ENCODE measurements at regions not wholly inside any gene's neighbourhood (a gene's known extent, or its start where the extent isn't known, plus 50 kb on each side); places are given as distances from the start of the nearest gene placed in this dataset.

GRCh38 chr12:88878295-88878694 is 298.0 kb upstream of the KITLG start:
- no peaks in the 10 kb centered on the region for H3K36me3 ChIP-seq (ENCODE audit: control insufficient read depth, insufficient read depth, low read length)

GRCh38 chr12:88876857-88877256 is 296.6 kb upstream of the KITLG start:
- WGBS (ENCODE audit: insufficient coverage) = no CpG with 5 or more reads among the region's 2 CpGs
- H3K4me1 ChIP-seq (ENCODE audit: control insufficient read depth, insufficient read depth, low read length) = no peaks in the 10 kb centered on the region

More at GRCh38 chr12:88878295-88878694, 298.0 kb upstream of the KITLG start:
- H3K27me3 ChIP-seq (ENCODE audit: control insufficient read depth, insufficient read depth, low read length) = no peaks in the 10 kb centered on the region
- H3K27ac ChIP-seq (ENCODE audit: low read depth, low read length) = no peak overlapping the region
- H3K9me3 ChIP-seq (ENCODE audit: control insufficient read depth, insufficient read depth, low read length) = no peaks in the 10 kb centered on the region
- H3K4me1 ChIP-seq (ENCODE audit: control insufficient read depth, insufficient read depth, low read length) = no peaks in the 10 kb centered on the region
- DNase-seq (ENCODE audit: low read depth in 4 of 6, low spot score in 6 of 6) = no peak
- no CpG with 5 or more reads among the region's 2 CpGs for WGBS (ENCODE audit: insufficient coverage)
- no peak overlapping the region for H3K4me3 ChIP-seq (ENCODE audit: low read depth, low read length)

GRCh38 chr12:88870000-88870737 is 289.9 kb upstream of the KITLG start:
- no peaks in the 10 kb centered on the region for H3K36me3 ChIP-seq (ENCODE audit: control insufficient read depth, insufficient read depth, low read length)
- no peaks in the 10 kb centered on the region for H3K27me3 ChIP-seq (ENCODE audit: control insufficient read depth, insufficient read depth, low read length)
- peak in 1 of 6 donors; percentile 42 for DNase-seq (ENCODE audit: low read depth in 4 of 6, low spot score in 6 of 6)
- no peaks in the 10 kb centered on the region for H3K4me1 ChIP-seq (ENCODE audit: control insufficient read depth, insufficient read depth, low read length)
- no peaks in the 10 kb centered on the region for H3K9me3 ChIP-seq (ENCODE audit: control insufficient read depth, insufficient read depth, low read length)
- H3K27ac ChIP-seq (ENCODE audit: low read depth, low read length) = no peak overlapping the region
- H3K4me3 ChIP-seq (ENCODE audit: low read depth, low read length) = no peak overlapping the region
- 44% methylated on average over 2 of the region's 3 CpGs for WGBS (ENCODE audit: insufficient coverage)

More at GRCh38 chr12:88876857-88877256, 296.6 kb upstream of the KITLG start:
- H3K27ac ChIP-seq (ENCODE audit: low read depth, low read length) = no peak overlapping the region
- H3K9me3 ChIP-seq (ENCODE audit: control insufficient read depth, insufficient read depth, low read length) = no peaks in the 10 kb centered on the region
- H3K36me3 ChIP-seq (ENCODE audit: control insufficient read depth, insufficient read depth, low read length) = no peaks in the 10 kb centered on the region
- no peak overlapping the region for H3K4me3 ChIP-seq (ENCODE audit: low read depth, low read length)
- H3K27me3 ChIP-seq (ENCODE audit: control insufficient read depth, insufficient read depth, low read length) = no peaks in the 10 kb centered on the region
- DNase-seq (ENCODE audit: low read depth in 4 of 6, low spot score in 6 of 6) = no peak

- no peaks in the 10 kb centered on the region for H3K4me1 ChIP-seq (ENCODE audit: control insufficient read depth, insufficient read depth, low read length)
- DNase-seq (ENCODE audit: low read depth in 4 of 6, low spot score in 6 of 6) = no peak
- no peaks in the 10 kb centered on the region for H3K9me3 ChIP-seq (ENCODE audit: control insufficient read depth, insufficient read depth, low read length)
- no peaks in the 10 kb centered on the region for H3K27me3 ChIP-seq (ENCODE audit: control insufficient read depth, insufficient read depth, low read length)
- no peaks in the 10 kb centered on the region for H3K36me3 ChIP-seq (ENCODE audit: control insufficient read depth, insufficient read depth, low read length)
- H3K27ac ChIP-seq (ENCODE audit: low read depth, low read length) = no peak overlapping the region
- H3K4me3 ChIP-seq (ENCODE audit: low read depth, low read length) = no peak overlapping the region
Observed at GRCh38 chr12:88868050-88868449, 287.8 kb upstream of the KITLG start.

- H3K27ac ChIP-seq (ENCODE audit: low read depth, low read length) = no peak overlapping the region
- no CpG with 5 or more reads among the region's 2 CpGs for WGBS (ENCODE audit: insufficient coverage)
Observed at GRCh38 chr12:88867510-88867909, 287.2 kb upstream of the KITLG start.

GRCh38 chr12:88866881-88867280 is 286.6 kb upstream of the KITLG start:
- Histone ChIP-seq H3K36me3 (ENCODE audit: control insufficient read depth, insufficient read depth, low read length) (no peaks in the 10 kb centered on the region), H3K4me1 (ENCODE audit: control insufficient read depth, insufficient read depth, low read length) (no peaks in the 10 kb centered on the region), H3K4me3 (ENCODE audit: low read depth, low read length) (no peak overlapping the region), H3K27me3 (ENCODE audit: control insufficient read depth, insufficient read depth, low read length) (no peaks in the 10 kb centered on the region), H3K9me3 (ENCODE audit: control insufficient read depth, insufficient read depth, low read length) (no peaks in the 10 kb centered on the region), H3K27ac (ENCODE audit: low read depth, low read length) (no peak overlapping the region)
- peak in 1 of 6 donors; percentile 34 for DNase-seq (ENCODE audit: low read depth in 4 of 6, low spot score in 6 of 6)
- 100% methylated on average over 1 of the region's 4 CpGs for WGBS (ENCODE audit: insufficient coverage)

More at GRCh38 chr12:88867510-88867909, 287.2 kb upstream of the KITLG start:
- Histone ChIP-seq H3K4me1 (ENCODE audit: control insufficient read depth, insufficient read depth, low read length) (no peaks in the 10 kb centered on the region), H3K9me3 (ENCODE audit: control insufficient read depth, insufficient read depth, low read length) (no peaks in the 10 kb centered on the region), H3K36me3 (ENCODE audit: control insufficient read depth, insufficient read depth, low read length) (no peaks in the 10 kb centered on the region), H3K27me3 (ENCODE audit: control insufficient read depth, insufficient read depth, low read length) (no peaks in the 10 kb centered on the region), H3K4me3 (ENCODE audit: low read depth, low read length) (no peak overlapping the region)
- no peak for DNase-seq (ENCODE audit: low read depth in 4 of 6, low spot score in 6 of 6)

GRCh38 chr12:88865537-88865936 is 285.3 kb upstream of the KITLG start:
- Histone ChIP-seq H3K4me3 (ENCODE audit: low read depth, low read length) (no peak overlapping the region), H3K27me3 (ENCODE audit: control insufficient read depth, insufficient read depth, low read length) (no peaks in the 10 kb centered on the region), H3K4me1 (ENCODE audit: control insufficient read depth, insufficient read depth, low read length) (no peaks in the 10 kb centered on the region), H3K9me3 (ENCODE audit: control insufficient read depth, insufficient read depth, low read length) (no peaks in the 10 kb centered on the region), H3K36me3 (ENCODE audit: control insufficient read depth, insufficient read depth, low read length) (no peaks in the 10 kb centered on the region), H3K27ac (ENCODE audit: low read depth, low read length) (no peak overlapping the region)
- WGBS (ENCODE audit: insufficient coverage) = no CpG with 5 or more reads among the region's 1 CpG
- DNase-seq (ENCODE audit: low read depth in 4 of 6, low spot score in 6 of 6) = no peak

- no peak for DNase-seq (ENCODE audit: low read depth in 4 of 6, low spot score in 6 of 6)
- Histone ChIP-seq H3K4me3 (ENCODE audit: low read depth, low read length) (no peak overlapping the region), H3K27ac (ENCODE audit: low read depth, low read length) (no peak overlapping the region), H3K4me1 (ENCODE audit: control insufficient read depth, insufficient read depth, low read length) (no peaks in the 10 kb centered on the region), H3K36me3 (ENCODE audit: control insufficient read depth, insufficient read depth, low read length) (no peaks in the 10 kb centered on the region), H3K9me3 (ENCODE audit: control insufficient read depth, insufficient read depth, low read length) (no peaks in the 10 kb centered on the region), H3K27me3 (ENCODE audit: control insufficient read depth, insufficient read depth, low read length) (no peaks in the 10 kb centered on the region)
- 80% methylated on average over 1 of the region's 4 CpGs for WGBS (ENCODE audit: insufficient coverage)
Observed at GRCh38 chr12:88860851-88861250, 280.6 kb upstream of the KITLG start.

GRCh38 chr12:88856201-88856600 is 275.9 kb upstream of the KITLG start:
- Histone ChIP-seq H3K4me3 (ENCODE audit: low read depth, low read length) (no peak overlapping the region), H3K36me3 (ENCODE audit: control insufficient read depth, insufficient read depth, low read length) (no peaks in the 10 kb centered on the region), H3K9me3 (ENCODE audit: control insufficient read depth, insufficient read depth, low read length) (no peaks in the 10 kb centered on the region), H3K4me1 (ENCODE audit: control insufficient read depth, insufficient read depth, low read length) (no peaks in the 10 kb centered on the region), H3K27me3 (ENCODE audit: control insufficient read depth, insufficient read depth, low read length) (no peaks in the 10 kb centered on the region), H3K27ac (ENCODE audit: low read depth, low read length) (no peak overlapping the region)
- no CpG with 5 or more reads among the region's 2 CpGs for WGBS (ENCODE audit: insufficient coverage)
- no peak for DNase-seq (ENCODE audit: low read depth in 4 of 6, low spot score in 6 of 6)

GRCh38 chr12:88855301-88855700 is 275.0 kb upstream of the KITLG start:
- H3K36me3 ChIP-seq (ENCODE audit: control insufficient read depth, insufficient read depth, low read length) = no peaks in the 10 kb centered on the region
- no peak overlapping the region for H3K27ac ChIP-seq (ENCODE audit: low read depth, low read length)
- no peaks in the 10 kb centered on the region for H3K9me3 ChIP-seq (ENCODE audit: control insufficient read depth, insufficient read depth, low read length)
- WGBS (ENCODE audit: insufficient coverage) = 100% methylated on average over 1 of the region's 1 CpG
- no peaks in the 10 kb centered on the region for H3K27me3 ChIP-seq (ENCODE audit: control insufficient read depth, insufficient read depth, low read length)
- no peak for DNase-seq (ENCODE audit: low read depth in 4 of 6, low spot score in 6 of 6)
- no peaks in the 10 kb centered on the region for H3K4me1 ChIP-seq (ENCODE audit: control insufficient read depth, insufficient read depth, low read length)
- no peak overlapping the region for H3K4me3 ChIP-seq (ENCODE audit: low read depth, low read length)
